ENCODE measurements at regions not wholly inside any gene's neighbourhood (a gene's known extent, or its start where the extent isn't known, plus 50 kb on each side); places are given as distances from the start of the nearest gene placed in this dataset.

- intact Hi-C loops (cut with micrococcal nuclease) = no loop called here
- POLR2A ChIA-PET = no interaction called here
Measured at GRCh38 chr10:123943307-123943706, 51.7 kb upstream of the CPXM2 start.

More at GRCh38 chr10:123943307-123943706, 51.7 kb upstream of the CPXM2 start:
- RAD21 ChIA-PET (ENCODE audit: low non-redundant PET in 1 of 2, low total read pairs in 2 of 2, uncharacterized antibody in 2 of 2, unreplicated experiment in 2 of 2) = no interaction called here
- H2AFZ ChIP-seq (ENCODE audit: low read depth, low read length, poor library complexity, severe bottlenecking) = no peak overlapping the region
- TF ChIP-seq ZBTB33 (IDR thresholded peaks at IDR 0.05; ENCODE audit: extremely low read depth, insufficient replicate concordance, low read length) (no peak), CTCF (IDR thresholded peaks at IDR 0.05 in 2 of 3, conservative IDR thresholded peaks at IDR 0.05 in 1 of 3; ENCODE audit: borderline replicate concordance in 1 of 3, insufficient read depth in 1 of 3, low read depth in 2 of 3, low read length in 2 of 3) (no peak), ZNF274 (IDR thresholded peaks at IDR 0.05; ENCODE audit: low read depth, low read length) (no peak), EZH2phosphoT487 (IDR thresholded peaks at IDR 0.05; ENCODE audit: borderline replicate concordance) (no peak), YY1 (IDR thresholded peaks at IDR 0.05; ENCODE audit: extremely low read depth, insufficient replicate concordance, low read depth, low read length) (no peak), POLR2A (IDR thresholded peaks at IDR 0.05; ENCODE audit: borderline replicate concordance, extremely low read depth, insufficient read depth, insufficient read length) (no peak), MAX (IDR thresholded peaks at IDR 0.05) (no peak), SRF (IDR thresholded peaks at IDR 0.05; ENCODE audit: low read depth) (no peak), JUND (IDR thresholded peaks at IDR 0.05) (no peak), SIN3A (IDR thresholded peaks at IDR 0.05; ENCODE audit: low read depth) (no peak), REST (IDR thresholded peaks at IDR 0.05; ENCODE audit: low read depth) (no peak), CBX3 (IDR thresholded peaks at IDR 0.05; ENCODE audit: low read depth) (no peak), ELF1 (IDR thresholded peaks at IDR 0.05; ENCODE audit: borderline replicate concordance, low read depth) (no peak)
- no peak for DNase-seq (ENCODE audit: low read depth, low spot score)
- H3K9ac ChIP-seq (ENCODE audit: low read length) = no peak overlapping the region
- H4K20me1 ChIP-seq (ENCODE audit: insufficient read depth) = no peaks in the 10 kb centered on the region
- peaks cover 0 to 19% of the 10 kb centered on the region in 2 experiments; a peak in 3 of 4 replicates for H3K4me1 ChIP-seq (ENCODE audit: control insufficient read depth in 1 of 2, insufficient read depth in 2 of 2, low read length in 2 of 2)
- H3K27ac ChIP-seq (ENCODE audit: low read depth, low read length) = no peak overlapping the region
- H3K9me2 ChIP-seq (ENCODE audit: insufficient read depth) = no peaks in the 10 kb centered on the region
- no peaks in the 10 kb centered on the region for H3K9me3 ChIP-seq (ENCODE audit: control insufficient read depth in 1 of 2, insufficient read depth in 1 of 2, low read depth in 1 of 2, low read length in 2 of 2)
- no peaks in the 10 kb centered on the region for H3K36me3 ChIP-seq (ENCODE audit: control insufficient read depth in 1 of 2, insufficient read depth in 2 of 2, low read length in 2 of 2)
- H3K4me3 ChIP-seq (replicated peaks in 1 of 2; ENCODE audit: low read depth in 1 of 2, low read length in 2 of 2) = no peak overlapping the region
- no peak for ATAC-seq
- H3K4me2 ChIP-seq (ENCODE audit: low read length) = no peak overlapping the region
- BruUV-seq (replicated peaks) = no TSS peak
- H3K27me3 ChIP-seq (ENCODE audit: insufficient read depth, low read length) = no peaks in the 10 kb centered on the region
- CTCF ChIA-PET = no interaction called here
- H3K79me2 ChIP-seq (ENCODE audit: insufficient read depth, low read length) = no peaks in the 10 kb centered on the region

Measured in HCT116 (cell line).